GM19043 (cell line): ENCODE measurements at regions not wholly inside any gene's neighbourhood (a gene's known extent, or its start where the extent isn't known, plus 50 kb on each side); places are given as distances from the start of the nearest gene placed in this dataset.

Experiments used
- ATAC-seq: cut with Tn5 transposase; IDR thresholded peaks from one replicate; pipeline ENCODE4 v1.9.1; 2021; ENCODE audit warnings: low read depth; ENCODE audit not compliant: unreplicated experiment

DNA sequence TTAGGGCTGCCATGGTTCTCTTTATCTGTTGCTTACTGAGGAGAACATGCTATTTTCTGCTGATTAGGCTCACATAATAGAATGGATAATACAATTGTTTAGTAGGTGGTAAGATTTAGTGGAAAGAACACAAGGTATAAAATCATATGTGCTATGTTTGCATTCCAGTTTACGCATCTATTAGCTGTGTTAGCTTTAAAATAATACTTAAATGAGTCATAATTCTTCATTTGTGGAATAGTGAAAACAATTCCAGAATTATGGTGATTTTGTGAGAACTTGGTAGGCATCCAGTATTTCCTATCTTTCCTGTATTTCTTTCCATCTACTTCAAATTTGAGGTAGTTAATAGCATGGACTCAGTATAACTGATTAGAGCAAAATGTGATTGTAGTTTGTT, 1585.5 kb upstream of the LRRTM3 start:
- ATAC-seq = no peak

DNA sequence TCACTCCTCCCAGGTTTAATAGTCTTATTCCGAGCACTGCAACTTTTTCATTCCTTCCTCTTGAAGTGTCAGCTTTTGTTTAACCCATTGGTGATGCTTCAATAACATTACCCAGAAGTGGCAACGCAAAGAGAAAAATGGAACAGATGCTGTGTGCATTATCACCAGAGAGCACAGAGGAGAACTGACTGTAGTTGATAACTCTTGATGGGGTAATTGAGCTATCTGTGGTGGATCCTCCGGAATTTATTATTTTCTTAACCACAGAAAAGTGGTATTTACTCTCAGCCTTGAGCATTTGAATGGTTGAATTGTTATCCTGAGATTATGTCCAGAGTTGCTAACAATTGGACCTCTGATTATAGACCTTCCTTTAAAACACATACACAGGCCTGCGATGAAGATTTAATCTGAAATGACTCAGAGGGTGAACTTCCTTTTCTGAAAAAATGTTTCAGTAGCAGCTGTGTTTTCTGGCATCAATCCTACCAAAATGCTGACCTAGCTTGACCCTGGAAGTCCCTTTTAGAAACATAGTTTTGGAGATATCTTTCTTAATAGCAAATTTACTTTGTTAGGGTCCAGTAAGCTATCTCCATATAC, 1584.4 kb upstream of the LRRTM3 start:
- ATAC-seq = no peak

DNA sequence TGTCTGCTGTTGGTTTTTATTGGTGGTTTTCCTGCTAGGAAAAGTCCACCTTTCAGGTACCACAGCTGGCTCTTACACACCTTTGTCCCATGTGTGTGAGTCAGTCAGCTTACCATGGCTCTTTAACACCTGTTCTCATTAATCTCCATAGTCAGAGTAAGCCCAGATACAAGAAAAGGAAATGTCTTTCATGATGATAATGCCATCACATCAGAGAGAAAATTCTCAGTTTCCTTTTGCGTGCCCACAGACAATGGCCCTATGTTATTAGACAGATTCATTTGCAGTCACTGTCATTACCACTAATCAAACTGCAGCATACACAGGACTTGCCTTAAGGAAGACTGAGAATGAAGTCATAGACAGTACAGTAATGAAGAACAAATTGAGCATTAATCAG, 1583.6 kb upstream of the LRRTM3 start:
- no peak for ATAC-seq

DNA sequence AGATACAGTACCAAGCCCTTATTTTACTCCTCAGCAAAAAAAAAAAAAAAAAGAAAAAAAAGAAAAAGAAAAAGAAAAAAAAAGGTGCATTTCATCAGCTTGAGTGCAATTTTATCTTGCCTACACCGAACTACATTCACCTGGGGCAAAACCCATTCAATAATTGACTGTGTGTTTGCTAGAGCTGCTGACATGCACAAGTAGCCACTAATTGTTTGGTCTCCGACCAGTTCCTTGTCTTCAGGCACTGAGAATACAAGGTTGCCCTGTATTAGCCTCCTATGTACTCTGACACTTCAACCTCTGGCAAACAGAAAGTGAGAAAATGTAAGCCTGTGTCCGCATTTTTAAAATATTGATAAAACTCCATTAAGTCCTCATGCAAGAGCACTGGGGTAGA, 1579.4 kb upstream of the LRRTM3 start:
- no peak for ATAC-seq

DNA sequence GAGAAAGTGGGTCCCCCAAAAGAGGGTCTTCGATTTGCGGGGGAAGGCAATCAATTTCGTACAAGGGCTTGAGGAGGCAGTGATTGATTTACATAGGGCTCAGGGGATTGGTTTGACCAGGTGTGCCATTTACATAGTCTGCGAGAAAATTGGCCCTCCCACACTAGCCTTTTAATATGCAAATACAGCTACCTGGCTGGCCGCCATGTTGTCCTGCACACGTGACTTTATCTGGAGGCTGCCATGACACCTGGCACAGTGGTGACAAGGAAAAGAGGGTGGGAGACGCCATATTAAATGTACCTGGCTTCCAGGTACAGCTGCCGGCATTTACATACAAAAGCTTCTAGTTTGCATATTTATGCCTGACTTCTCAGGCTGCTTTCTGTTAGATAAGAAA, 1577.2 kb upstream of the LRRTM3 start:
- no peak for ATAC-seq

DNA sequence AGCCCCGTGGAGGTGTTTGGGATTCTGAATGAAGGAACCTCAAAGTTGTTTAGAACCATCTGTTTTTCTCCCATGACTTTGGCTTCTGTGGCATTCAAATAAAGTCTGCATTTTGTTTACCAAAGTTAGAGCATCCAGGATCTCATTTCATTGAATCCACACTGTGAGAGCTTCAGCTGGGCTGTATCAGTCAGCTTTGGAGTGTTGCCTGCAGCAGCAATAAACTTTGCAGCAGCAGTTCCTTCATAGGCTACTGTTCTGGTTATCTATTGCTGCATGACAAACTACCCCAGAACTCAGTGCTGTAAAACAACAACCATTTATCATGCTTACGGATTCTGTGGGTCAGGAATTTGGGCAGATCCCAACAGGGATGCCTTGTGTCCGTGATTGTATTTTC, 1575.2 kb upstream of the LRRTM3 start:
- ATAC-seq = no peak

DNA sequence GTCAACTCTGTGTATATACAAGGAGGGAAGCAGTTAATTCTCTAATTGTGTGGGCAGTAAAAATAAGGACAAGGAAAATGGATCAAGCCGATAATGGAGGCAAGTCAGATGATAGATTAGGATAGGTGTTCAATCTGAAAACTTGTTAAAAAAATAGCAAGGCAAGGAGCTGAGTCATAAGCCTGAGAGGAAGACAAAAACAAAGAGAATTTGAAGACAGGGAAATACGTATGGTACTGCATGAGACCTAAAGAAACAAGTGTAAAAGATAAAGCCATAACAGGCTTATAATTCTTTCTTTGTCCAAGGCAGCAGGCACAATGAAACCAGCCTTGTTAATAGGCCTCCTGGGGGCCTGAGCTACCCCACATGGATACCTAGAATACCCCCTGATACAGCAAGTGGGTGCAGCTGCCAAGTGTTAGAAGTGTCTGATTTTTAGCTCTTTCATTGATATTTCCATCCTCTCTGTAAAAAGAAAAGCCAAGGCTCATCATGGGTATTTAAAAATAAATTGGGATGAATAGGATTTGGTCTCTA, 1570.6 kb upstream of the LRRTM3 start:
- ATAC-seq = no peak

DNA sequence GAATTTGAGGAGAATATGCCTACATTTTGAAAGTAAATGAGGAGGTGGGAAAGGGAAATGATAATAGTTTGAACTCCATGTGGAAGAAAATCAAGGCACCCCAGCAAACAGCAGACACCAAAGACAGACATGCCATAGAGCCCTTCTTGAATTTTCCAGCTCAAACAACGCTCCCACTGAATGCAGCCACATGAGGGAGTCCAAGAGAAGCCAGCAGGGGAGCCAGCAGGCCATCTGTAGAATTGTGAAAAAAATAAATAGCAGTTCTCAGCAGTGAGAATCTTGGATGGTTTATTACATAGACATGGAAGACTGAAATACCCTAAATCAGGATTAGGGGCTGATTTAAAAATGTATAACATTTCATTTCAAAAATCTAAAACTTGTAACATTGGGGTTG, 1567.3 kb upstream of the LRRTM3 start:
- no peak for ATAC-seq

DNA sequence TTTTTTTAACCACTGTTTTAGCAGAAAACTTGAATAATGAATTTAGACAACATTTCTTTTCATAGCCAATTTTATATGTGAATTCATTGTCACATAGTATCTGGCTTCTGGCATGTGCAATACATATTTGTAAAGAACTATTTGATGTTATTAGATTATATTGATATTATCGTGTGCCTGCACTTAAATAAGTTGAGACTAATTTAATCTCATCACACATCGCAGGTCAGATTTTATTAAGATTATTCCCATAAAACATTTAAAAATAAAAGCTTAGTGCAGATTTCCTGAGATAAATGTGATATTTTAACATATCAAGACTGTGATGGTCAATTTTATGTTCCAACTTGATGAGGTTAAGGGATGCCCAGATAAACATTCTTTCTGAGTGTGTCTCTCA, 1565.3 kb upstream of the LRRTM3 start:
- no peak for ATAC-seq

DNA sequence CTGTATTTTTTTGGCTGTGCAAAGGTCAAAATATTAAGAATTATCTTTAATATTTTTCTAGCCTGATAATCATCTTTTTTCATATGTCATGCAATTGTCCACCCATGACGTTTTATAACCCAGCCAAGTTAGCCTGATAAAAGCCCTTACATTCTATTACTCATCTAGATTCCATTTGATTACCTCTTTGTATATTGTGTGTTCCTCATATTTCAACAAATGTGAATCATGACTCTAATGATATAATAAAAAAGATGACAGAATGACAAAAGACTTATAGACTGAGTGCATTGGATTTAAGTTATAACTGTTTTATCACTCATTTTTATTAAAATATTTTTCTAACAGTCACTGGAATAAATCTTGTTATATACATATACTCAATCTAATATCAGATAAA, 1560.0 kb upstream of the LRRTM3 start:
- ATAC-seq = no peak

DNA sequence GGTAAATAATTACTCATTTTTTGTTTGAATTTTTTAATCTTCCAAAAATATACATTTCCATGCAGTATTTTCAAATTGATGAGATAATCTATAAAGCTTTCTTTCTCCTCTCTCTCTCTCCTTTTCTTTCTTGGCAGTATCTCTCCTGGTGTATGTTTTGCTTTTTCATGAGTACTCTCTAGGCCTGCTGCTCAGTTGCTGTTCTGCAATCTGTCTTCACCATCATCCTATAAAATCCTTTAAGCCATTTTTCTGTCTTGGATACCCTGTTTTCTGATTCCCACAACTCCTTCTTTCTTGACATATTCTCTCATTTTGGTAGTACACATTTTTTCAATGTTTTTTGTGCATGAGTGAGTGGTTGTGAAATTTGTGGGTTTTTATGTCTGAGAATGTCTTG, 1558.1 kb upstream of the LRRTM3 start:
- no peak for ATAC-seq

DNA sequence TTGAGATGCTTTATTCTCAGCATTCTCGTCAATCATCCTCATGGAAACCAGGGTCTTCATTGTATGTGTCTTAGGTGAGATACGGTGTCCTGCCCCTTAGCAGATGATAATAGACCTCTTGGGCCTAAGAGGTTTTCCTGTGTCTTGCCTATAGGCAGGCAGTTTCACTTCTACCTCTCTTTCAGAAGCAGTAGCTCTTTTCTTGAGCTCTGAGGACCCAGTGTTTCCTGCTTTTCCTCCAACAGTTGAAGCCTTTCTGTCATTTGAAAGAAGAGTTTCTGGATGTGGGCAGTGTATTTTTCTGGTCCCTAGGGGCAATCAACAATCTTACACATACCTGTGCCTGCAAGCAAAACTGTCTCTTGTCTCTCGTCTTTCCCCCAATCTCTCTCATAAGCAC, 1550.3 kb upstream of the LRRTM3 start:
- no peak for ATAC-seq

DNA sequence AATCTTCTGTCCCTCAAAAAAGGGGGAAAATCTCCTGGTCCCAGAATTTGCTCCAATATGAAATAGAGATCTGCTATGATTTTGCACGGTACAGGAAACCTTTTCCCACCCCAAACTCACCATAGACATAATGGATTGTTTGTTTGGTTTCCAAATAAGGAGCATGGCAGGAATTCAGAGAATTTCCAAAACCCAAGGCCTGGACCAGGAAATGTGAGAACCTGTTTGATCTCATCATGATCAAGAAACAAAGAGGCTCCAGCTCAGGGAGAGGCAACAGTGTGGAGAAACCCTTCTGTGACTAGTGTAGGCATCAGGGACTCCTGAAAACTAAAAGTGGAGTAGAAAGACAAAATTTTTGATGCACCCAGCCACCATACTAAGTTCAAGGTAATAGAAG, 1548.1 kb upstream of the LRRTM3 start:
- no peak for ATAC-seq

DNA sequence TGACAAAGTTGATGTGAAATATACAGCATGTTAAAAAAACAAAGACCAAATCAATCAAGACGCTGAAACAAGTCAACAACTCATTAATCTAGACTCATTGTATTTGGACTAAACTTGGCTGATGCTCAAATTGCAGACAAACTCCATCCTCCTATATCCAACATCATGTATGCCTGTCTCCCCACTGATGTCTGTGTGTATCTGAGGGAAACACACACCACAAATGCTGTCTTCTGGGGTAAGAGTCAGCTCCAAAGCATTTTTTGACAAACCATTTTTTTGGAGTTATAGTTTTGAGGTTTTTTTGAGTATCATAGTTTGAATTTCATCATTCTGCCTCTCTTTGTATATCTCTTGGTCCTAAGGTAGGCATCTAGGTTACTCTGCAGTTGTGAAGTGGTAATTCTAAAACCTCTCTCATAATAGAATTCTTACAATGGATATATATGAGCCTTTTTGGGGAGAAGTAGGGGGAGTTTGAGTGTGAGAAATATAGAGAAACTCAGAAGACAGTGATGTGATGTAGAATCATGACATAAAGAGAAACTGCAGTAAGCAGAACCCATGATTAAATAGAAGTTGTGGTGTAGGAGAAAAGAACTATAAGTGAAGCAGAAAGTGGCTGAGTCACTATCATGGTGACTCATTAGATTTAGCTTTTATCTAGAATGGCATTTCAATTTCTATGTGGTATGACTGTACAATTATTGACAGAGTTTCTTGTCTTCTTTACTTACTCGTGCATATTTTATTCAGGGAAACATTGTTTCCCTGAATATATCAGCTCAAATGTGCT, 1531.1 kb upstream of the LRRTM3 start:
- ATAC-seq = no peak

DNA sequence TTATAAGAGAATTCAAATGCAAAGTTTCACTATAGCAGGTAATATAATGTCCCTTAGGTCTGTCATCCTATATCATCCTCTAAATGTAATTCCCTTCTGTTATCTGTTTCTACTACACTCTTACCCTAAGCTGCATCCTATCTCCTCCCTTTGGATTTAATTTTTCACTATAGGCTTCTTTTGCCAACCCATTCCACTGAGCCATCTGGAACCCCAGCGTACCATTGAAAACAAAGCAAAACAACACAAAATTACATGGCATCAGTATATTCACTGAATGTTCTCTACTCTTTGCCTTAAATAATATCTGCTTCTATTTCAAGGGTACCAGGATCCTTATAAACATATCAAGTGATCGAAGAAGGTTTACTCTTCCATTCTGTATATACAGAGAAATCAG, 1530.2 kb upstream of the LRRTM3 start:
- no peak for ATAC-seq

DNA sequence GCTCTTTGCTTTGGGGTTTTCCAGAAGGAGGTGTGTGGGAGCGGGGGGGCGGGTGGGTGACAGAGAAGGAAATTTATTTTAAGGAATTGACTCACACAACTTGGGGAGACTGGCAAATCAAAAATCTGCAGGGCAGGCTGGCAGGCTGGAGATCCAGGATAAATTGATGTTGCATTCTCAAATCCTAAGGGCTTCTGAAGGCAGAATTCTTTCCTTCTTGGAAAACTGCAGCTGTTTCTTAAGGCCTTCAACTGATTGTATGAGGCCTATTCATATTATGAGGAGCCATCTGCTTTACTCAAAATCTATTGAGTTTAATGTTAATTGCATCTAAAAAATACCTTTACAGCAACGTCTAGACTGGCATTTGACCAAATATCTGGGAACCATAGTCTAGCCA, 1528.8 kb upstream of the LRRTM3 start:
- ATAC-seq = no peak

DNA sequence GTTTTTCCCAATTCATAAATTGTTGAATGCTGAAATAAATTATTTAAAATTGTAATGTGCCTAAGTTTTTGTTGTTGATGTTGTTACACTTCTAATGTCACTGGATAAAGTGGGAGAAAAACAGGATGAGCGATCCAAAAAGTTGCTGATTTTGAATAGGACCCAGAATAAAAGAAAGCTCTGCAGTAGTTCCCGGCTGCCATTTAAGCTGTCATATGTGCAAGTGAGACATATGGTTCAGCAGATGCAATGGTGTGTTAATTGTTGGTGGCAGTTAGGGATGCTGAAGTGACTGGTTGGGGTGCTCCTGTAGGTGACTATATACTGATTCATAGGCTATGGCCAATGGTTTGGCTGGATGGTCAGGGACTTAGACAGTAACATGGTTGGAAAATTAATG, 1517.4 kb upstream of the LRRTM3 start:
- ATAC-seq = no peak

DNA sequence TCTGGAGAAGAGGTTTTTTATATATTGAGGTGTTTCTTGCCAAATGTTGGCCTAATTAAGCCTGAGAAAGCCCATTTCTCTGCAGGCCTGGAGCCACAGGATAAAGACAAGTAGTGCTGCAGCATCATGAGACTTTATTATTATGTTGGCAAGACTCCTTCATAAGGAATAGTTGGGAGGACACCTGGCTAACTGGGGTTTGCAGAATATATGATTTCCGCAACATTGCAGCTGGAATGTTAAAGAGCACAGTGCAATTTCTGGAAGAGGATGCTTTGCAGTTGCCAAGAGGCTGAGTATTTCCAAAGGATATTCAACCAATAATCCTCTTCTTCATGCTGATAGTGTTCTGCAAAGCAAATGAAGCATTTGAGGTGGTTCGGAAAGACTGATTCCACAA, 1512.8 kb upstream of the LRRTM3 start:
- ATAC-seq = no peak

DNA sequence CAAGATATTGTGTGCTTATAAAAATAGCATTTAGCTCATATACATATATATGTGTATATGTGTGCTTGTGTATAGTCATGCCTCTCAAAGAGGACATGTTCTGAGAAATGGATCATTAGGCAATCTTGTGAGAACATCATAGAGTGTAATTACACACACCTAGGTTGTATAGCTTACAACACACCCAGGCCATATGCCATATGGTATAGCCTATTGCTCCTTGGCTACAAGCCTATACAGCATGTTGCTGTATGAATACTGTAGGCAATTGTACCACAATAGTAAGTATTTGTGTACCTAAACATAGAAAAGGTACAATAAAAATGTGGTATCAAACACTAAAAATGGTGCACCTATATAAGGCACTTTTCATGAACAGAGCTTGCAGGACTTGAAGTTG, 1510.5 kb upstream of the LRRTM3 start:
- ATAC-seq = no peak

DNA sequence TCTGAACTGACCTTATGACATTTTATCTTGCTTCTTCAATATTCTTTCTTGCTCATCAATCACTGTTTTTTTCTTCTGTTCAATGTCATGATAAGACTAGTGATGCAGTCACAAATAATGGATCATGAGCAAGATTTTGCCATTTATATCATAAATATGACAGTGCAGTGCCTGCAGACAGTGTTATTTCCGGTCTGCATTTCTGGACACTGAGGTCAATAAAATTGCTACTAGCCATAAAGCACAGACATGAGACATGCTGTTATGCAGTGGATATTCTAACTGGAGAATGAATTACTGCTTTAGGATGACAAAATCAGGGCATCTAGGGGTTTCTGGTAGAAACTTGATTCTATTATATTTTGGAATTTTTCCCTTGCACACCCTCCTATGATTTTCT, 1509.7 kb upstream of the LRRTM3 start:
- no peak for ATAC-seq

DNA sequence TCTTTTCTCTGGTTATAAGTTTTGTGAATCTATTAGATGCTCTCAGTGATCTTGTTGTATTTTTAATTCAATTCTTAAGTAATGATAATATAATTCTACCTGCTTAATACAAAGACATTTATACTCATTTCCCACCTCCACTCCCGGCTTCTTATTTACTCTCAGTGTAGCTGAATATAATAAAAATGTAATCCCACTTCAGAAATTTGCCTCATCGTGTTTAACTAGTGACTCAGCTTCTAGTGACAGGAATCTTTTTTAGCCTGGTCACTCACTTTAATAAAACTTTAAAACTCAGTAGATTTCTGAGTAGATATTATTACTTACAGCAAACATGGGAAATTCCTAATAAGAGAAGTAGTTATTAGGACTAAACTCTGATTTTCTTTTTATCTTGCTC, 1506.2 kb upstream of the LRRTM3 start:
- ATAC-seq = no peak

DNA sequence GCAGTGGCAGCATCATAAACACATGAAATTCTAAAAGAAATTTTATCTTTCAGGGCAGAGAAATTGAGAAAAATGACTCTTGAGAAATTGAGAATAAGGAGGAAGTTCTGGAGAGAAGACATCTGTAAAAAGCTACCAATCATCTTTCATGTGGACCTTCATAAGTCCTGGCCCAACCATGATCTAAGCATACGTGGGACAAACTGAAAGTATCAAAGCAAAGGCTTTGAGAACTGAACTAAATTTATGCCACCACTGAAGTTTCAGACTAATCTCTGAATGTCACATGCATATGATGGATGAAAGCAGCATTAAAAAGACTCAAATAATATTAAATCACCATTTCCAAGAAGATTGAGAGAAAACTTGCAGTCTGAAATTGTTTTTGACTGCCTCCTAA, 1502.8 kb upstream of the LRRTM3 start:
- ATAC-seq = no peak
